Posterior vena cava (tissue), 2 donors: ENCODE measurements at regions not wholly inside any gene's neighbourhood (a gene's known extent, or its start where the extent isn't known, plus 50 kb on each side); places are given as distances from the start of the nearest gene placed in this dataset.
"Not testable (repeated sequence)": the region's sequence is repeated elsewhere in the genome, so short reads cannot be mapped to it uniquely, and the experiment has no call there.

Experiments used
- DNase-seq: peaks from one replicate; pipeline ENCODE4 v3.0.0-alpha.2; 2020; ENCODE audit warnings: low spot score
- intact Hi-C, 2 donors: fragments of 100-400 bp; cut with DNase I; formaldehyde crosslinking; loops; one replicate each; pipeline versions ENCODE4 v1.14.1 to v1.14.2; 2022 to 2023
- donor health status: DM: yes; HTN: yes; CAD: no.
- donor health status: DM: yes; HTN: yes; CAD: no.

GRCh38 chr15:36004891-36005490 is 459.0 kb upstream of the DPH6 start:
- DNase-seq = no peak
- intact Hi-C loops = no loop called here

- intact Hi-C loops = no loop called here
- DNase-seq = no peak
Measured at GRCh38 chr15:36005542-36005941, 459.6 kb upstream of the DPH6 start.

GRCh38 chr15:36007699-36008098 is 461.7 kb upstream of the DPH6 start:
- no peak for DNase-seq
- intact Hi-C loops = no loop called here

- no peak for DNase-seq
- intact Hi-C loops = no loop called here
Measured at GRCh38 chr15:36008719-36009118, 462.8 kb upstream of the DPH6 start.

- DNase-seq = no peak
- intact Hi-C loops = no loop called here
Measured at GRCh38 chr15:36024031-36024688, 478.2 kb upstream of the DPH6 start.

GRCh38 chr15:36026627-36027283 is 480.8 kb upstream of the DPH6 start:
- DNase-seq = no peak
- intact Hi-C loops = no loop called here

- intact Hi-C loops = no loop called here
- no peak for DNase-seq
Measured at GRCh38 chr15:36029606-36030210, 483.7 kb upstream of the DPH6 start.

GRCh38 chr15:36039996-36040572 is 494.1 kb upstream of the DPH6 start:
- no peak for DNase-seq
- intact Hi-C loops = no loop called here

GRCh38 chr15:36047018-36047716 is 501.2 kb upstream of the DPH6 start:
- intact Hi-C loops = not testable (repeated sequence)
- peak; percentile 80 for DNase-seq

- intact Hi-C loops = no loop called here
- no peak for DNase-seq
Measured at GRCh38 chr15:36050899-36051298, 504.9 kb upstream of the DPH6 start.

GRCh38 chr15:36052641-36053040 is 506.7 kb upstream of the DPH6 start:
- intact Hi-C loops, DNase-seq: not testable (repeated sequence)

- intact Hi-C loops = no loop called here
- no peak for DNase-seq
Measured at GRCh38 chr15:36053746-36054145, 507.8 kb upstream of the DPH6 start.

- no peak for DNase-seq
- intact Hi-C loops = no loop called here
Measured at GRCh38 chr15:36059596-36059995, 513.6 kb upstream of the DPH6 start.

GRCh38 chr15:36062357-36062756 is 516.4 kb upstream of the DPH6 start:
- no peak for DNase-seq
- intact Hi-C loops = no loop called here

- intact Hi-C loops = no loop called here
- peak; percentile 68 for DNase-seq
Measured at GRCh38 chr15:36066757-36067156, 512.7 kb upstream of the CDIN1 start.

GRCh38 chr15:36067483-36068274 is 511.7 kb upstream of the CDIN1 start:
- DNase-seq = peak; percentile 75
- intact Hi-C loops = no loop called here

- no peak for DNase-seq
- intact Hi-C loops = no loop called here
Measured at GRCh38 chr15:36075333-36075732, 504.1 kb upstream of the CDIN1 start.

- no peak for DNase-seq
- intact Hi-C loops = no loop called here
Measured at GRCh38 chr15:36079021-36079420, 500.4 kb upstream of the CDIN1 start.

- intact Hi-C loops = no loop called here
- peak; percentile 76 for DNase-seq
Measured at GRCh38 chr15:36080759-36081158, 498.7 kb upstream of the CDIN1 start.
